IMR-90 (cell line): ENCODE measurements at regions not wholly inside any gene's neighbourhood (a gene's known extent, or its start where the extent isn't known, plus 50 kb on each side); places are given as distances from the start of the nearest gene placed in this dataset.

ENCODE experiments used
- MAFK ChIP-seq: IDR thresholded peaks from 2 replicates; pipeline ENCODE4 v1.6.1; 2012; ENCODE audit warnings: low read depth, low read length, improper control_type of control experiment
- TF ChIP-seq, protein P1 (sequence below): conservative IDR thresholded peaks from 2 replicates; pipeline ENCODE4 v1.5.1; 2012; ENCODE audit warnings: mild to moderate bottlenecking, low read depth, low read length, improper control_type of control experiment

DNA sequence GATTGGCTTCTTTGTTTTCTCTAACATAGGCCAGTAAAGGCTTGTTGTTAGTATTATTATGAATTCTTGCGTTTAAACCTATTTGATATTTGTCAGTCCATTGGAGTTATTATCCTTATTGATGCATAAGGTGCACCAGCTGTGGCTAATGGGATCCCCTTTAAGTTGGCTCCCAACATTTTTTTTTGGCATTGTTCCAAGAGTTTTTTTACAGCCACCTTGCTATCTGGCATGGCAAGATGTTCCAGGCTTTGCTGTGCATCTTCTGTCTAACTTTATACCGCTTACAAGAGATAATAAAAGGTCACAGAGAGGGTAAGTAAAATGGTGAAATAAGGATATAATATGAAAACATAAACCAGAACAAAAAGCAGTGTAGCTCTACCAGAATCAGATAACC lies 157.5 kb upstream of the TACR1 start:
- TF ChIP-seq, protein P1, sequence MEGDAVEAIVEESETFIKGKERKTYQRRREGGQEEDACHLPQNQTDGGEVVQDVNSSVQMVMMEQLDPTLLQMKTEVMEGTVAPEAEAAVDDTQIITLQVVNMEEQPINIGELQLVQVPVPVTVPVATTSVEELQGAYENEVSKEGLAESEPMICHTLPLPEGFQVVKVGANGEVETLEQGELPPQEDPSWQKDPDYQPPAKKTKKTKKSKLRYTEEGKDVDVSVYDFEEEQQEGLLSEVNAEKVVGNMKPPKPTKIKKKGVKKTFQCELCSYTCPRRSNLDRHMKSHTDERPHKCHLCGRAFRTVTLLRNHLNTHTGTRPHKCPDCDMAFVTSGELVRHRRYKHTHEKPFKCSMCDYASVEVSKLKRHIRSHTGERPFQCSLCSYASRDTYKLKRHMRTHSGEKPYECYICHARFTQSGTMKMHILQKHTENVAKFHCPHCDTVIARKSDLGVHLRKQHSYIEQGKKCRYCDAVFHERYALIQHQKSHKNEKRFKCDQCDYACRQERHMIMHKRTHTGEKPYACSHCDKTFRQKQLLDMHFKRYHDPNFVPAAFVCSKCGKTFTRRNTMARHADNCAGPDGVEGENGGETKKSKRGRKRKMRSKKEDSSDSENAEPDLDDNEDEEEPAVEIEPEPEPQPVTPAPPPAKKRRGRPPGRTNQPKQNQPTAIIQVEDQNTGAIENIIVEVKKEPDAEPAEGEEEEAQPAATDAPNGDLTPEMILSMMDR: no peak
- no peak for TF ChIP-seq MAFK
